BJ (cell line): ENCODE measurements at regions not wholly inside any gene's neighbourhood (a gene's known extent, or its start where the extent isn't known, plus 50 kb on each side); places are given as distances from the start of the nearest gene placed in this dataset.

Experiments used
- CTCF ChIA-PET: fragments of 350-600 bp; formaldehyde crosslinking; extraction: SDS; loops from one replicate; lab custom pipeline; 2021; ENCODE audit warnings: antibody characterized with exemption, inconsistent platforms; lab: Yijun Ruan, JAX
- POLR2A ChIA-PET: fragments of 300-600 bp; sonication (Branson Sonifier 250); formaldehyde crosslinking; extraction: SDS; loops from one replicate; lab custom pipeline; 2021; ENCODE audit warnings: antibody characterized with exemption; lab: Charles Lee
- DNase-seq: peaks from one replicate; pipeline ENCODE4 v3.0.0-alpha.2; 2011; ENCODE audit warnings: low read depth
- H3K27me3 ChIP-seq: 2 replicates; pipeline ENCODE4 v1.6.0; 2011; ENCODE audit warnings: low read length; ENCODE audit not compliant: control insufficient read depth, insufficient read depth
- H3K36me3 ChIP-seq: 2 replicates; pipeline ENCODE4 v1.5.1; 2011; ENCODE audit warnings: low read length; ENCODE audit not compliant: control insufficient read depth, insufficient read depth
- H3K4me3 ChIP-seq: 2 replicates; pipeline ENCODE4 v1.5.1; 2011; ENCODE audit warnings: low read depth, mild to moderate bottlenecking, control low read depth, low read length
- CTCF ChIP-seq: IDR thresholded peaks from 2 replicates; pipeline ENCODE4 v1.5.1; 2011; ENCODE audit warnings: low read depth, mild to moderate bottlenecking, control low read depth, inconsistent platforms, low read length, moderate library complexity; ENCODE audit not compliant: insufficient read depth

- ChIA-PET CTCF (no interaction called here), POLR2A (interaction anchor here (0.6 to 0.8 kb wide), 3 partner anchors 27 to 943 kb away, joined by 3 to 4 read pairs (median 4); no protein-coding TSS in a partner anchor)
- no peak overlapping the region for H3K4me3 ChIP-seq
Observed at GRCh38 chr2:133986081-133986837, 267.6 kb upstream of the MGAT5 start.

GRCh38 chr2:133986881-133987795, 266.7 kb upstream of the MGAT5 start:
- ChIA-PET CTCF (no interaction called here), POLR2A (interaction anchor here (0.6 kb wide), 1 partner anchor 942 kb away, joined by 3 read pairs; no protein-coding TSS in a partner anchor)
- TF ChIP-seq CTCF: no peak
- Histone ChIP-seq H3K27me3 (no peaks in the 10 kb centered on the region), H3K4me3 (no peak overlapping the region), H3K36me3 (no peaks in the 10 kb centered on the region)
- no peak for DNase-seq

More at GRCh38 chr2:133986081-133986837, 267.6 kb upstream of the MGAT5 start:
- Histone ChIP-seq H3K36me3 (no peaks in the 10 kb centered on the region), H3K27me3 (no peaks in the 10 kb centered on the region)
- no peak for TF ChIP-seq CTCF
- no peak for DNase-seq

GRCh38 chr2:133988316-133988891, 265.5 kb upstream of the MGAT5 start:
- no peak for DNase-seq
- Histone ChIP-seq H3K27me3 (no peaks in the 10 kb centered on the region), H3K36me3 (no peaks in the 10 kb centered on the region), H3K4me3 (no peak overlapping the region)
- no peak for TF ChIP-seq CTCF
- POLR2A ChIA-PET: no interaction called here
- CTCF ChIA-PET: no interaction called here

DNA sequence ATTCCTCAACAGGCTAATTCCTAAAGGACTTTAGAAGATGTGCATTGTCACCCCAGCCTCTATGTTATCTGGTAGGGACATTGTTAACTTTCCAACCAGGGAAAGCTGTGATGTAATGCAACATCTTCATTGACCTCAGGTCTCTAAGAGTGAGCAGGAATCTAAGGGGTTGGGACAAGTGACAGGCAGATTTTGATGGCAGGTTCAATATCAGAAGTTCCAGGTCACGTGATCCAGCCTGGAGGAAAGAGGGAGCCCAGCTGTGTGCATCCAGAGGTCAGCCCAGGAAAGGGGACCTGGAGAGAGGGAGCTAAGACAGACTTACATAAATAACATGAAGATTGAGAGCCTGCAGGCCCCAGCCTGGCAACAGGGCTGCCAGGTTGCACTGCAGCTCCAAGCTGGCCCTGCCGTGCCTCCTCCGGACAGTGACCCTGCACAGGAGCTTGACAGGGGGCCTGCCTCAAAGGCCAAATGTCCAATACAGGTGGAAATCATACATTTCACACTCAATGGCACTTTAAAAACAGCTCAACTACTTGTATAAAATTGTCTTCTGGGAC, 262.2 kb upstream of the MGAT5 start:
- Histone ChIP-seq H3K4me3 (no peak overlapping the region), H3K36me3 (no peaks in the 10 kb centered on the region), H3K27me3 (no peaks in the 10 kb centered on the region)
- POLR2A ChIA-PET: no interaction called here
- TF ChIP-seq CTCF: no peak
- no peak for DNase-seq
- CTCF ChIA-PET: interaction anchor here (0.9 kb wide), 1 partner anchor 11 kb away, joined by 3 read pairs; no protein-coding TSS in a partner anchor
